GM03348 (cell line): ENCODE measurements at regions not wholly inside any gene's neighbourhood (a gene's known extent, or its start where the extent isn't known, plus 50 kb on each side); places are given as distances from the start of the nearest gene placed in this dataset.

Experiments
- DNase-seq: peaks from one replicate; pipeline ENCODE4 v3.0.0; 2012; ENCODE audit warnings: low spot score

- DNase-seq, result no peak
Observed at GRCh38 chr14:97657609-97658008, 860.4 kb downstream of the VRK1 start.

DNA sequence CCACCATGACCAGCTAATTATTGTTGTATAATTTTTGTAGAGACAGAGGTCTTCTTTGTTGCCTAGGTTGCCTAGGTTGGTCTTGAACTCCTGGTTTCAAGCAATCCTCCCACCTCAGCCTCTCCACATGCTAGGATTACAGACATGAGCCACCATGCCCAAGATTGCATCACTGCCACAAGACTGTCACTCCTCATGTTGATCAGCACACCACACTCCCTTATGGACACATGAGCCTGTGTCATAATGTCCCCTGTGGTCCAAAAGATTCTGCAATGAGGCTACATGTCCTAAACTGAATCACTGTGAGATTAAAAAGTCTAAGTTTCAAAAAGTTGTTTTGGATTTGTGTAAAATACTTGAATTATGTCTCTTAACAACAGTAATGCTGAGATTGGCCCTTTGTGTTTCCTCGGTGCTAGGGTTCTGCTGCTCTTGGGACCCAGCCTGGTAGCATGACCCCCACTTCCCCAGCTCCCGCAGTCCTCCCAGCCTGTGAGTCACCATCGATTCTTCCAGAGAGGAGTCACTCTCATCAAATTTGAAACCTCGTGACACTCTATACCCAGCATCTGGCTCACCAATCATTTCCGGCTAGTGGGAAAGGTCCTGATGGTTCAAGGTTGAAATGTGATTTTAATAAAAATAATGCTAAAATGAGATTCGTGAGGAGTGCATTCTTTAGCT is 890.9 kb downstream of the VRK1 start:
- peak; percentile 6 for DNase-seq

DNA sequence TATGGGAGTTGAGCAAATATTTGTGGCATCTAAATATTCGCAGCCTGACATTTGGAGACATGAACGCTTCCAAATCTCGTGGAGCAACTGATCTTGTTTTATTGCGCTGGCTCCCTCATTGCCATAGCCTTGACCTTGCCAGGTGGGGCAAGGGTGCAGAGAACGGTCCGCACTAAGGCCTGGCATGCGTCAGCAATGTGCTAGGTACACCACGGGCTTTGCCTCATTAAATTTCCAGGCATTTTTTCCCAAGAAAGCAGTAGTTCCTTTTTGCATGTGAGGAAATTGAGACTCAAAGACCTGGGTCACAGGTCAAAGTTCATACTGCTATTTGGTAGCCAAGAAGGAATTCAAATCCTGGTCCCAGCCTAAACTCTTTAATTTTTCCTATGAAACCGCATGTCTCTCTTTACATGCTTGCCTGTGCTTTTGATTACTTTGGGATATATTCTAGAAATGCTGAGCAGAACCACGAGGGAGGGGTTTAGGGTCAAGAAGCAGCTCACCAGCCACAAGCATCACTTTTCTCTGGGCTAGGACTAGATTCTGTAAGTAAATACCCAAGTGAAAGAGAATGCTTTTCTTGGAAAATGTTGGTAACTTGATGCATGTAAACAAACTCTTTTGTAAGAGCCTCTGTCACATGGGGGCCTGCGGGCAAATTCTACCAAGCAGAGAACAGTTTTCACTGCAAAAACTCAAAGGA is 891.6 kb downstream of the VRK1 start:
- DNase-seq, result no peak

DNA sequence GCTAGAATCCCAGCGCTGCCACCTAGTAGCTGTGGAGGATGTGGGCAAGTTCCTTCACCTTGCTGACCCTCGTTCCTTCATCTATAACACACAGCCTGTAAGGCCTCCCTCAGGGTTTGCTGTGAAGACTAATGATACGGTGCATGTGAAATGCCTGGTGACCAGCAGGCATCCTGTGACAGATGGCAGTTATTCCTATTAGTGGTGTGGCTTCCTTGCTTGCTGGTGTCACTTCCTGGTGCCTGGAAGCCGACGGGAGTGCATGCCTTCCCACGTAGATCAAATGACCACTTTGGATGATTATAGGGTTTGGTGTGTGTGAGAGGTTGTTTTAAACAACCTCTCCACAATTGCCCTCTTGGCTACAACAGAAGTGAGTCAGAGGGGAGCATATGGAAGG is 894.9 kb downstream of the VRK1 start:
- no peak for DNase-seq

- DNase-seq, result no peak
Observed at GRCh38 chr14:97695456-97695981, 898.3 kb downstream of the VRK1 start.

GRCh38 chr14:97697772-97698171 is 900.6 kb downstream of the VRK1 start:
- DNase-seq, result no peak

DNA sequence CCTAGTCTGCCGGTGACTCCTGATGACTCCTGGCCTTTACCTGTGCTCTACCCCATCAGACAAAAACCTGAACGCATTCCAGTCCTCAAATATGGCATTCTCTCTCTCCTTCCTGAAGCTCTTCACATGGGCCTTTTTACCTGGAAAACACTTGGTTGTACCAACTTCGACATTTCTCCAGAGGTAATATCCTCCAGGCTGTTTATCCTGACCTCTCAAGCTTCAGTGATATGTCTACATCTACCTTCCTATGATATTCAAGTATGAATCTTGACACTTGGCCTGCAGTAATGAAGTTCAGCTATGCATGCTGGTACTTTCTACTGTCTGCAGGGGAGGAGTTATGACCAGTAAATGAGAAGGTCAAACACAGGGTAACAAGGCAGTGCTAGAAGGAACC is 901.8 kb downstream of the VRK1 start:
- DNase-seq, result no peak

- no peak for DNase-seq
Observed at GRCh38 chr14:97703006-97703760, 906.0 kb downstream of the VRK1 start.

GRCh38 chr14:97704316-97704885 is 907.2 kb downstream of the VRK1 start:
- DNase-seq, result no peak

DNA sequence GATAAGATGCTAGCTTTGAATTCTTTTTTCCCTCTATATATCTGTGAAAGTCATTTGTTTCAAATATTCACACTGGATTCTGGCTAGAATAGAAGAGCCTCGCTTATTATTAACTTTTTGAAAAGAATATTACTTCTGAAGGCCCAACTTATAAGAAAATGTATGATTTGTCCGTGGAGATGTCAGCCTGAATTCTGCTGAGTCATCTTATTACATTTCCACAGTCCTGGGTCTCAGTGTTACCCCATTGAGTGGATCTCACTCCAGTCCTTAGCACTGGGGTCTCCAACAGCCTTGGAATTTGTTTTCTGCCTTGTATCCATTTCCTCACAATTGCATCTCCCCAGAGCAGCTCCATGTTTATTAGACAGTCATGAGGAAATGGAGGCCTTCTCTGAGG is 907.9 kb downstream of the VRK1 start:
- DNase-seq, result no peak

- no peak for DNase-seq
Observed at GRCh38 chr14:97705976-97706375, 908.8 kb downstream of the VRK1 start.

GRCh38 chr14:97706819-97707218 is 909.6 kb downstream of the VRK1 start:
- no peak for DNase-seq

DNA sequence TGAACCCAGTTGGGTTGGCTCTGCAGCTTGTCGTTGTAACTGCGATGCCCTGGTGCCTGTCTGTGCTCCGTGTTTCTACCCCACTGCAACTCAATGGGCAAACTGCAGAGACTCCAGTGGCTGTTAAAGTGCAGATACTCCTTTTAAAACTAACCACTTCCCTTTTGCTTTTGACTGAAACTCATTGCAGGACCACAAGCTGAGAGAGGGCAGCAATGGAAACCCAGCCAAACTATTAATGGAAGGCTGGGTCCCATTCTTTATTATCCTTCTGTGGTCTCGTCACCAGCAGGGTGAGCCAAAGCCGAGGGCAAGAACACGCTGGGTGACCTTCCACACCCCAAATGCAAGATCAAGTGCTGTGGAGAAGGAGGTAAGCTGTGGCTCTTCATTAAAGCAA is 910.4 kb downstream of the VRK1 start:
- DNase-seq, result no peak

GRCh38 chr14:97709552-97709951 is 912.4 kb downstream of the VRK1 start:
- DNase-seq, result no peak

GRCh38 chr14:97710726-97711125 is 913.5 kb downstream of the VRK1 start:
- DNase-seq, result no peak

GRCh38 chr14:97712471-97712870 is 915.3 kb downstream of the VRK1 start:
- DNase-seq, result no peak

DNA sequence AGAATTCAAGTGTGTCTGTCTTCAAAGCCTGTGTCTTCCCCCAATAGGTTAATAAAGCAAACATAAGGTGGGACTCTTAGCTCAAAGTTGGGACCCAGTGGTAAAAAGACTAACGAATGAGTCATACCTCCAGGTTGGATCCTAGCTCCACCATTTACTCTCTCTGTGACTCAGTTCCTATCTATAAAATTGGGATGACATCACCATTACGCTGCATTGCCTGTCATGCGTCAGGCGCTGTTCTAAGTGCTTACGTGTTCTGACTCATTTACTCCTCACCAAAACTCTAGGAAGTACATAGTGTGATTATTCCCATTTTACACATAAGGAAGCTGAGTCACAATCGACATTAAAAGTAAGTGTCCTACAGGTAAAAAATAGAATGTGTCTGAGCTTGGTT is 915.8 kb downstream of the VRK1 start:
- no peak for DNase-seq

DNA sequence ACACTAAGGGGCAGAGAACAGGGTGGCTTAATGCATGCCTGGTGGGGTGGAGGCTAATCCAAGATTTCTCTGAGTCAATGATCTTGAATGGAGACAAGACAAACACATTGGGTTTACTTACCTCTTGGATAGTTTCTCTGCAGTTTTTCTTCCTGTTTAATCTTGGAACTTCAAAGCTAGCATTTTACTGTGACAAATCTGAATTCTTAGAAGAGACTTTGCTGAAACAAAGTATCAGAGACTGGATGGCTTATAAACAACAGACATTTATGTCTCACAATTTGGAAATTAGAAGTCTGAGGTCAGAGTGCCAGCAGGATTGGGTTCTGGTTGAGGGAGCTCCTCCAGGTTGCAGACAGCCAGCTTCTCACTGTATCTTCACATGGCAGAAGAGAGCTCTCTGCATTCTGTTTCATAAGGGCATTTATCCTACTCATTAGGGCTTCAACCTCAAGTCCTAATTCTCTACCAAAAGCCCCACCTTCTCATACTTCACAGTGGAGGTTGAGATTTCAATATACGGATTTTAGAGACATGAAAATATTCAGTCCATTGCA is 921.8 kb downstream of the VRK1 start:
- no peak for DNase-seq

DNA sequence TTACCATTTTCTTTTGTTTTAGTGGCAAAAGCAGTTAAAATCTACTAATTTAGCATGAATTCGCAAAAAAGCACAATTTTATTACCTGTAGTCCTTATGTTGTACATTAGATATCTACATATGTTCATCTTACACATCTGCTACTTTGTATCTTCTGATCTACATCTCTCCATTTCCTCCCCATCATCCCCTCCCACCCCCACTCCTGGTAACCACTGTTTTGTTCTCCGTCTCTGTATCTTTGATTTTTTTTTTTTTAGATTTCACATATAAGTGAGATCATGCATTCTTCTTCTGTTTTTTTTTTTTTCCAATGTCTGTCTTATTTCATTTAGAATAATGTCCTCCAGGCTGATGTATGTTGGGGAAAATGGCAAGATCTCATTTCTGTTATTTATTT is 922.7 kb downstream of the VRK1 start:
- DNase-seq, result no peak

DNA sequence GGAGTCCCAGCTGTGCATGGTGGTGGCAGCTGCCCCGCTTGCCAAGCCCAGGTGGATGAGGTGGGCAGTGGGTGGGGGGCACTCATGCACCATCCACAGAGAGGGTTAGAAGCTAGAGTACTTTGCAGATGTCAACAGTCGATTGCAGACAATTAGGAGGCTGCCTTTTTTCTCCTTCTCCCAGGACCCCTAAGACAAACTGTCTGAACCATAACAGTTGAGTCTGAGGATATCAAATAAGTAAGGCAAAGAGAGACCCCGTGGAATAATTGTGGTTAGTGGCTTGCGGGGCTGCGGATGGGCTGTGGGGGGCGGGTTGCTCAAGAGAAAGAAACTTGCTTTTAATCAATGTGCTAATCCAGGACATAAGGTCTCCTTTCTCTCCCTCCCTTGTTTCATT is 926.2 kb downstream of the VRK1 start:
- DNase-seq, result no peak

DNA sequence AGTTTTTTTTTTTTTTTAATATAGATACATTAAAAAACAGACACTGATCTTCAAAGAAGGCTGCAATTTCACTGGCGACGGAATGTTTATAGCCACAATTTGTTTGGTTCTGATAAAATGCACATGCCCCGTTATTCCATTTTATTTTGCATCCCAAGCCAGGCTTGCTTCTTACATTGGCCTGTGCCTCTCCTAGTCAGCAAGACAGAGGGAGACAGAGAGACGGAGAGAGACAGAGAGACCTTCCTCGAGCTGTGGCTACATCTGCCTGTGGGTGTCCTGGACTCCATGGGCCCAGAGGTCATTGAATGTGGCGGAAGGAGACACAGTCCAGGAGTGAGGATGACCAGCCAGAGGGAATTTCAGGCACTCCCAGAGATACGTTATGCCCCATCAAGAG is 926.6 kb downstream of the VRK1 start:
- DNase-seq, result no peak

DNA sequence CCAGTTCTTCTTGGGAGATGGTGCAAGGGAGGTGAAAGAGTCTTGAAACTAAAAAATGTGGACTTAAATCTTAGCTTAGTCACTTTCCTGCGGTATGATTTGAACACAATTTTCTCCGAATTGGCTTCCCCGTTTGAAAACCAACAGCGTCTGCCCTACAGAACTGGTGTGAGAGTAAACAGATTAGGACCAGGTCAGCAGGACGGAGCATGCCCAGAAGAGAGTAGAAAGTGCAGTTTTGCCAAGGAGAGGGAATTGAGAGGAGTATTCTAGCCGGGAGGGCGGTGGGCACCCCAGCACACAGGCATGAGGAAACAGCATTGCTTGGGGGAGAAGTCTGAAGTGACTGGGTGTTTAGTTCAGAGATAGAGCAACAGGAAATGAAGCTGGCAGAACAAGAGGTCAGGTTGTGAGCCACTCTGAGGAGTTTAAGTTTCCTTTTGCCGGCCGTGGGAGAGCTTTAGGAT is 927.1 kb downstream of the VRK1 start:
- no peak for DNase-seq
